ENCODE measurements at regions not wholly inside any gene's neighbourhood (a gene's known extent, or its start where the extent isn't known, plus 50 kb on each side); places are given as distances from the start of the nearest gene placed in this dataset.
"Not testable (repeated sequence)": the region's sequence is repeated elsewhere in the genome, so short reads cannot be mapped to it uniquely, and the experiment has no call there.

GRCh38 chr9:42931045-42931444 lies 747.6 kb downstream of the SPATA31A6 start:
- H3K27me3 Mint-ChIP-seq; H3K4me1 Mint-ChIP-seq (ENCODE audit: low read depth); H3K36me3 Mint-ChIP-seq (ENCODE audit: low read depth); intact Hi-C loops (cut with micrococcal nuclease); H3K9me3 Mint-ChIP-seq; H3K4me3 Mint-ChIP-seq; H3K27ac Mint-ChIP-seq: not testable (repeated sequence)

- H3K27me3 Mint-ChIP-seq; H3K4me1 Mint-ChIP-seq (ENCODE audit: low read depth): not testable (repeated sequence)
- peaks cover 18% of the 10 kb centered on the region for H3K9me3 Mint-ChIP-seq
Measured at GRCh38 chr9:42937583-42938235, 754.2 kb downstream of the SPATA31A6 start.

GRCh38 chr9:42947050-42947449 lies 763.6 kb downstream of the SPATA31A6 start:
- H3K27ac Mint-ChIP-seq: peak overlapping the region; percentile 39
- H3K4me1 Mint-ChIP-seq (ENCODE audit: low read depth); H3K27me3 Mint-ChIP-seq; H3K4me3 Mint-ChIP-seq; H3K9me3 Mint-ChIP-seq; intact Hi-C loops (cut with micrococcal nuclease); H3K36me3 Mint-ChIP-seq (ENCODE audit: low read depth): not testable (repeated sequence)

More at GRCh38 chr9:42937583-42938235, 754.2 kb downstream of the SPATA31A6 start:
- H3K4me3 Mint-ChIP-seq; H3K27ac Mint-ChIP-seq; H3K36me3 Mint-ChIP-seq (ENCODE audit: low read depth); intact Hi-C loops (cut with micrococcal nuclease): not testable (repeated sequence)

GRCh38 chr9:42951239-42951638 lies 767.8 kb downstream of the SPATA31A6 start:
- H3K27me3 Mint-ChIP-seq; H3K4me3 Mint-ChIP-seq; H3K9me3 Mint-ChIP-seq; H3K4me1 Mint-ChIP-seq (ENCODE audit: low read depth); intact Hi-C loops (cut with micrococcal nuclease); H3K27ac Mint-ChIP-seq; H3K36me3 Mint-ChIP-seq (ENCODE audit: low read depth): not testable (repeated sequence)

GRCh38 chr9:42965155-42965554 lies 781.7 kb downstream of the SPATA31A6 start:
- H3K27ac Mint-ChIP-seq; H3K4me3 Mint-ChIP-seq; intact Hi-C loops (cut with micrococcal nuclease); H3K27me3 Mint-ChIP-seq; H3K36me3 Mint-ChIP-seq (ENCODE audit: low read depth); H3K4me1 Mint-ChIP-seq (ENCODE audit: low read depth): not testable (repeated sequence)
- H3K9me3 Mint-ChIP-seq: peaks cover 13% of the 10 kb centered on the region

GRCh38 chr9:42971872-42972271 lies 788.4 kb downstream of the SPATA31A6 start:
- H3K9me3 Mint-ChIP-seq: peaks cover 26% of the 10 kb centered on the region
- H3K27me3 Mint-ChIP-seq; H3K27ac Mint-ChIP-seq; H3K4me3 Mint-ChIP-seq; H3K4me1 Mint-ChIP-seq (ENCODE audit: low read depth); intact Hi-C loops (cut with micrococcal nuclease); H3K36me3 Mint-ChIP-seq (ENCODE audit: low read depth): not testable (repeated sequence)

- peaks cover 21% of the 10 kb centered on the region for H3K9me3 Mint-ChIP-seq
- not testable (repeated sequence) for H3K36me3 Mint-ChIP-seq (ENCODE audit: low read depth); H3K27ac Mint-ChIP-seq
Measured at GRCh38 chr9:42974725-42975124, 791.3 kb downstream of the SPATA31A6 start.

GRCh38 chr9:42984761-42985160 lies 801.3 kb downstream of the SPATA31A6 start:
- H3K4me1 Mint-ChIP-seq (ENCODE audit: low read depth); H3K36me3 Mint-ChIP-seq (ENCODE audit: low read depth); H3K27me3 Mint-ChIP-seq; H3K4me3 Mint-ChIP-seq; H3K27ac Mint-ChIP-seq; intact Hi-C loops (cut with micrococcal nuclease): not testable (repeated sequence)
- H3K9me3 Mint-ChIP-seq: peaks cover 15% of the 10 kb centered on the region

More at GRCh38 chr9:42974725-42975124, 791.3 kb downstream of the SPATA31A6 start:
- intact Hi-C loops (cut with micrococcal nuclease); H3K27me3 Mint-ChIP-seq; H3K4me1 Mint-ChIP-seq (ENCODE audit: low read depth); H3K4me3 Mint-ChIP-seq: not testable (repeated sequence)

Data from dendritic cell treated with granulocyte-macrophage colony-stimulating factor and Interleukin-4, amounts not matched to agents 40 ng/mL and 50 ng/mL, for 4 days (primary cell).